Thyroid gland (tissue), 4 donors: ENCODE measurements at regions not wholly inside any gene's neighbourhood (a gene's known extent, or its start where the extent isn't known, plus 50 kb on each side); places are given as distances from the start of the nearest gene placed in this dataset.

Experiments
- DNase-seq, 2 donors: peaks; one replicate each; pipeline ENCODE4 v3.0.0-alpha.2; 2019
- H3K27ac ChIP-seq, 3 donors: fragments of 200-600 bp; sonication (generic); 1 replicate in 2 of 3; 2 replicates in 1 of 3; pipeline ENCODE4 v1.5.1; 2016 to 2019; ENCODE audit warnings: mild to moderate bottlenecking in 1 of 3, moderate library complexity in 1 of 3
- H3K27me3 ChIP-seq: fragments of 200-600 bp; sonication (generic); one replicate; pipeline ENCODE4 v1.5.1; 2019
- H3K36me3 ChIP-seq, 2 donors: fragments of 200-600 bp; sonication (generic); one replicate each; pipeline ENCODE4 v1.5.1; 2016 to 2019
- H3K4me1 ChIP-seq, 2 donors: fragments of 200-600 bp; sonication (generic); one replicate each; pipeline ENCODE4 v1.5.1; 2017 to 2019
- H3K4me3 ChIP-seq, 3 donors: fragments of 200-600 bp; sonication (generic); replicated peaks in 1 of 3; 1 replicate in 2 of 3; 2 replicates in 1 of 3; pipeline ENCODE4 v1.5.1; 2016; ENCODE audit warnings: mild to moderate bottlenecking in 1 of 3
- H3K9me3 ChIP-seq: fragments of 200-600 bp; sonication (generic); one replicate; pipeline ENCODE4 v1.5.1; 2017
- POLR2A ChIP-seq, 2 donors: fragments of 450-650 bp; IDR thresholded peaks; one replicate each; pipeline ENCODE4 v1.6.1; 2017; ENCODE audit warnings: antibody characterized with exemption in 2 of 2, mild to moderate bottlenecking in 2 of 2, moderate library complexity in 1 of 2
- WGBS, 2 donors: methylation state at CpG; one replicate each; pipeline ENCODE4 v1.1.5; 2017; 5-methylcytosine and 5-hydroxymethylcytosine counted together
- intact Hi-C: fragments of 100-400 bp; cut with DNase I; formaldehyde crosslinking; loops from one replicate; pipeline ENCODE4 v1.15.1; 2023
- TF ChIP-seq, protein P1 (sequence below), 6 experiments: fragments of 200-600 bp in 3 of 6; fragments of 450-650 bp in 3 of 6; sonication (generic) in 3 of 6; IDR thresholded peaks; one replicate each; pipeline ENCODE4 v1.5.1; 2016 to 2019; ENCODE audit warnings: antibody characterized with exemption in 6 of 6, mild to moderate bottlenecking in 2 of 6, inconsistent platforms in 1 of 6, moderate library complexity in 1 of 6

DNA sequence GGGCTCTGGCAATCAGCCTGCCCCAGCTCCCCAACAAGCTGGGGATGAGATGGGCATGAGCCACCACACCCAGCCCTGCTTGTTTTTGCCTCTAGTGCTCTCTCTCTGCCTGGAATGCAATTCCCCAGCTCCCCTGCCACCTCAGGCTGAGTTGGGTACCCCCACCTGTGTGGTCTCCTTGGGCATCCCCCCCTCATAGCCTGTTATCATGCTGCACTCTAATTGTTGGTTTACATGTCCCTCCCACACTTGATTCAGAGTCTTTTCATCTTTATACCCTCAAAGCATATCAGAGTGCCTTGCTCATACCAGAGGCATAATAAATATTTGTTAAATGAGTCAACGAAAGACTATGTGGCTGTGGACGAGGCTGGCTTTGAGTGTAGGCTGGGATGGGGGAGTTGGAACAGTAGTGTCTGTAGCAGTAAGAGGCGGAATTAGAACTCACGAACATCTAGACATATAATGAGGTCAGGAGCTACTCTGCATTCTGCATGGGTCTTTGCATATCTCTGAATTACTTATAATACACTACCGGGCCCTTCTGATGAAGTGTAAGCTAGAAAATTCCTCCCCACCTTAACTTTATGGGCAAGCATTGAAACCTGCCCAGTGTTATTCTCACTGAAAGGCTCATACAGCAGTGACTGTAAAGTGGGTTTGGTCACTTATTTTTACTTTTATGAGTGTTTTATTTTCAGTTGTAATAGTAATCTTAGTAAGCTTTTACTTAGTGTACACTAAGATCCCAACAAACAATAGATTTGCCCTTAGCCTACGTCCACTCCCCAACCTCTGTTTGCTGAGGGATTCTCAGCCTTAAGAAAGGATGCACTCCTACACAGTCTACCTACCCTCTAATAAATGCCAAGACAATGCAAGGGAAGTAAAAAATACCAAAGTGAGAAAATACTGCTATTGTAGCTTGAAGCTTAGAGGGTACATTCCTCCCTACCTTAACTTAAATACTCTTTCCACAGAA lies 58.7 kb downstream of the EDN1 start:
- no peaks in the 10 kb centered on the region for H3K4me1 ChIP-seq
- no peak for TF ChIP-seq POLR2A (IDR thresholded peaks at IDR 0.05)
- TF ChIP-seq, protein P1, sequence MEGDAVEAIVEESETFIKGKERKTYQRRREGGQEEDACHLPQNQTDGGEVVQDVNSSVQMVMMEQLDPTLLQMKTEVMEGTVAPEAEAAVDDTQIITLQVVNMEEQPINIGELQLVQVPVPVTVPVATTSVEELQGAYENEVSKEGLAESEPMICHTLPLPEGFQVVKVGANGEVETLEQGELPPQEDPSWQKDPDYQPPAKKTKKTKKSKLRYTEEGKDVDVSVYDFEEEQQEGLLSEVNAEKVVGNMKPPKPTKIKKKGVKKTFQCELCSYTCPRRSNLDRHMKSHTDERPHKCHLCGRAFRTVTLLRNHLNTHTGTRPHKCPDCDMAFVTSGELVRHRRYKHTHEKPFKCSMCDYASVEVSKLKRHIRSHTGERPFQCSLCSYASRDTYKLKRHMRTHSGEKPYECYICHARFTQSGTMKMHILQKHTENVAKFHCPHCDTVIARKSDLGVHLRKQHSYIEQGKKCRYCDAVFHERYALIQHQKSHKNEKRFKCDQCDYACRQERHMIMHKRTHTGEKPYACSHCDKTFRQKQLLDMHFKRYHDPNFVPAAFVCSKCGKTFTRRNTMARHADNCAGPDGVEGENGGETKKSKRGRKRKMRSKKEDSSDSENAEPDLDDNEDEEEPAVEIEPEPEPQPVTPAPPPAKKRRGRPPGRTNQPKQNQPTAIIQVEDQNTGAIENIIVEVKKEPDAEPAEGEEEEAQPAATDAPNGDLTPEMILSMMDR (IDR thresholded peaks at IDR 0.05): no peak
- no peak overlapping the region for H3K4me3 ChIP-seq
- WGBS, 2 donors: 89 to 90% methylated on average over 6 of the region's 6 CpGs
- no peaks in the 10 kb centered on the region for H3K36me3 ChIP-seq
- H3K9me3 ChIP-seq: no peaks in the 10 kb centered on the region
- DNase-seq: no peak
- no peaks in the 10 kb centered on the region for H3K27me3 ChIP-seq
- no peak overlapping the region for H3K27ac ChIP-seq
- intact Hi-C loops: no loop called here

GRCh38 chr6:12350644-12351170 lies 60.5 kb downstream of the EDN1 start:
- H3K9me3 ChIP-seq: no peaks in the 10 kb centered on the region
- no peak overlapping the region for H3K4me3 ChIP-seq
- intact Hi-C loops: no loop called here
- DNase-seq: no peak
- TF ChIP-seq, protein P1 (IDR thresholded peaks at IDR 0.05): no peak
- no peak for TF ChIP-seq POLR2A (IDR thresholded peaks at IDR 0.05)
- H3K36me3 ChIP-seq: no peaks in the 10 kb centered on the region
- no peaks in the 10 kb centered on the region for H3K27me3 ChIP-seq
- WGBS, 2 donors: 91 to 100% methylated on average over 1 of the region's 1 CpG
- H3K4me1 ChIP-seq: peaks cover 6 to 9% of the 10 kb centered on the region in 2 donors
- H3K27ac ChIP-seq: no peak overlapping the region

GRCh38 chr6:12351672-12352071 lies 61.5 kb downstream of the EDN1 start:
- DNase-seq: no peak
- H3K36me3 ChIP-seq: no peaks in the 10 kb centered on the region
- no peak overlapping the region for H3K4me3 ChIP-seq
- no peaks in the 10 kb centered on the region for H3K9me3 ChIP-seq
- no peak for TF ChIP-seq POLR2A (IDR thresholded peaks at IDR 0.05)
- TF ChIP-seq, protein P1 (IDR thresholded peaks at IDR 0.05): no peak
- peaks cover 6 to 9% of the 10 kb centered on the region in 2 donors for H3K4me1 ChIP-seq
- no peaks in the 10 kb centered on the region for H3K27me3 ChIP-seq
- no peak overlapping the region for H3K27ac ChIP-seq
- intact Hi-C loops: no loop called here

DNA sequence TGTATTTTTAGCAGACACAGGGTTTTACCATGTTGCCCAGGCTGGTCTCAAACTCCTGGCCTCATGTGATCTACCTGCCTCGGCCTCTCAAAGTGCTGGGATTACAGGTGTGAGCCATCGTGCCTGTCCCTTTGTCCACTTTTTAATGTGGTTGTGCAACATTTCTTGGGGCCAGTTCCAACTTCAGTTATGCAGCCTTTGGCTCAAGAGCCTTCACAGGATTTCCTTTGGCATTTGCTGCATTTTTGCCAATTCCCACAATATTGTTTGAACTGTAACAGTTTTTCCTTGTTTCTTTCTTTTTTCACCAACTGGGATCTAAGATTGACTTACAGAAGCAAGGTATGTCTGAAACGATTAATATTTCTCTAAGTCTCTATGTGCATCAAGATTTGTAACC lies 63.6 kb downstream of the EDN1 start:
- intact Hi-C loops: no loop called here
- Histone ChIP-seq H3K4me3 (no peak overlapping the region), H3K27ac (peak overlapping the region in 2 of 3 donors; percentile 8 to 23), H3K9me3 (no peaks in the 10 kb centered on the region), H3K36me3 (no peaks in the 10 kb centered on the region), H3K27me3 (no peaks in the 10 kb centered on the region), H3K4me1 (peaks cover 6 to 9% of the 10 kb centered on the region in 2 donors)
- 68% methylated on average over 3 of the region's 3 CpGs for WGBS, 2 donors
- TF ChIP-seq, protein P1 (IDR thresholded peaks at IDR 0.05): no peak
- no peak for TF ChIP-seq POLR2A (IDR thresholded peaks at IDR 0.05)
- peak; percentile 44 to 64 for DNase-seq

- Histone ChIP-seq H3K27me3 (no peaks in the 10 kb centered on the region), H3K4me1 (peaks cover 6 to 9% of the 10 kb centered on the region in 2 donors), H3K4me3 (no peak overlapping the region), H3K27ac (peak overlapping the region in 2 of 3 donors; percentile 23 to 33), H3K9me3 (no peaks in the 10 kb centered on the region), H3K36me3 (no peaks in the 10 kb centered on the region)
- DNase-seq: peak; percentile 71 to 76
- intact Hi-C loops: no loop called here
- 39% methylated on average over 3 of the region's 3 CpGs for WGBS, 2 donors
- TF ChIP-seq, protein P1 (IDR thresholded peaks at IDR 0.05): no peak
- no peak for TF ChIP-seq POLR2A (IDR thresholded peaks at IDR 0.05)
These were observed 64.3 kb downstream of the EDN1 start for GRCh38 chr6:12354499-12354898.
